ENCODE measurements at regions not wholly inside any gene's neighbourhood (a gene's known extent, or its start where the extent isn't known, plus 50 kb on each side); places are given as distances from the start of the nearest gene placed in this dataset.

DNA sequence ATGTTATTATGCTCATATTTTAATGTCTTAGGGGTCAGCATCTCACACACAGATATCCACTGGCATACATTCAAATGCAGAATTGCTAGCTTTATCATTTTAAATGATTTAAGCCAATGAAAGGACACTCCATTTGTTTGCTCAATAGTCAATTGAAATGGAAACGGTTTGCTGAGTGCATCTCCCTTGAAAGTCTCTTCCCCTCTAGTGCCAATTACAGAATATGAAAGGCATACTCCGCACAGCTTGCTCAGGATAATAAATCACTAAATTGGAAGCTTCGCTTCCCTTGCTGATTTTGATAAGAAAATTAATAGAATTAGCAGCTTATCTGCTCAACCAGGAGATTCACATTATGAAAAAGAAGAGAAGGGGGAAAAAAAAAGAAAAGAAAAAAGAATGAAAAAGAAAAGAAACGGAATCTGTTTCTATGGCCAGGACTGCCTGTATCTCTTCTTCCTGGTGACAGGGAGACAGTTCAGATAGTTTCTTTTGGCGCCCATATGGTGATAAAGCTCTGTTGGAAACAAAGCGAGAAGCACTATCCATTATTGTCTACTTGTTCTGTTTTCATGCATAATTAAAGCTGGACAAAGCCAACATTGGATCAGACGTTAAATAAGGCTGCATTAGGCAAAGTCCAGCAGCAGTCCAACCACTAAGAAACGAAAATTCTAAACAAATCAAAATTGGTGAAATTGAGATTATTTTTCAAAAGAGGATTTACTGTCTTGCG, 225.0 kb downstream of the GXYLT1 start:
- Mint-ChIP-seq H3K36me3 (no peaks in the 10 kb centered on the region), H3K9me3 (no peaks in the 10 kb centered on the region), H3K27me3 (peaks cover 9 to 10% of the 10 kb centered on the region in 2 donors), H3K4me1 (no peaks in the 10 kb centered on the region), H3K27ac (no peak overlapping the region), H3K4me3 (no peak overlapping the region)
- Histone ChIP-seq H3K4me3 (ENCODE audit: control insufficient read depth in 1 of 2, extremely low read depth in 1 of 2, low read length in 1 of 2) (no peak overlapping the region), H3K27ac (ENCODE audit: low read length) (no peak overlapping the region), H3K27me3 (replicated peaks in 1 of 2; ENCODE audit: control insufficient read depth in 2 of 2, extremely low read depth in 1 of 2, insufficient read depth in 2 of 2, low read length in 1 of 2) (no peaks in the 10 kb centered on the region), H3K9me3 (no peaks in the 10 kb centered on the region), H3K36me3 (ENCODE audit: control insufficient read depth in 2 of 2, extremely low read depth in 1 of 2, insufficient read depth in 1 of 2, low read length in 1 of 2) (no peaks in the 10 kb centered on the region), H3K4me1 (ENCODE audit: control insufficient read depth in 1 of 2, extremely low read depth in 1 of 2, insufficient read depth in 2 of 2, low read length in 2 of 2) (no peaks in the 10 kb centered on the region)
- ATAC-seq (replicated peaks in 1 of 4) (no peak), DNase-seq (no peak)
- 88% methylated on average over 2 of the region's 9 CpGs for WGBS (ENCODE audit: insufficient coverage)
- CTCF ChIA-PET = no interaction called here
- POLR2A ChIA-PET = interaction anchor here (0.6 to 0.7 kb wide), 2 partner anchors 105 to 200 kb away, joined by 3 read pairs; no protein-coding TSS in a partner anchor

DNA sequence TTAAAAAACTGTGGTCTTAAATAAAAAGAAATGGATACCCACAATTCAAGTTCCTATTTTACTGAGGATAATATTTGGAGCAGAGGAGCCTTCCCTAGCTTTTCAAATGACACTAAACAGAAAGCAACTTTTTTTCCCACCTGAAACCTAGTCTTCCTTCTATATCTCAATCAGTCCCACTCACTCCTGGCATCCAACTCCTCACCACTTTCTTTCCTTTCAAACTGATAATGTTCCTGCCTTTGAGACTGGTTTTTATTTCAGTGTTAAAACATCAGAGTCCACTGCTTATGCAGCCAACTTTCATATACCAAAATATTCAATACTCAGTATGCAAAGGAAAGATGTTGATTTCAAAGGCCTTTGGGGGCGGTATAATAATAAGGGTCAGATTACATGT, 225.6 kb downstream of the GXYLT1 start:
- Mint-ChIP-seq H3K36me3 (no peaks in the 10 kb centered on the region), H3K4me1 (no peaks in the 10 kb centered on the region), H3K9me3 (no peaks in the 10 kb centered on the region), H3K27me3 (peaks cover 9 to 10% of the 10 kb centered on the region in 2 donors), H3K4me3 (no peak overlapping the region), H3K27ac (no peak overlapping the region)
- no peak overlapping the region for H3K27ac ChIP-seq (ENCODE audit: low read length)
- no peak overlapping the region for H3K4me3 ChIP-seq (ENCODE audit: control insufficient read depth in 1 of 2, extremely low read depth in 1 of 2, low read length in 1 of 2)
- no peak for ATAC-seq (replicated peaks in 1 of 4)
- H3K36me3 ChIP-seq (ENCODE audit: control insufficient read depth in 2 of 2, extremely low read depth in 1 of 2, insufficient read depth in 1 of 2, low read length in 1 of 2) = no peaks in the 10 kb centered on the region
- WGBS (ENCODE audit: insufficient coverage) = no CpG with 5 or more reads among the region's 1 CpG
- ChIA-PET CTCF (no interaction called here), POLR2A (interaction anchor here in 1 of 2 donors (0.7 kb wide), 1 partner anchor 105 kb away, joined by 3 read pairs; no protein-coding TSS in a partner anchor)
- H3K27me3 ChIP-seq (replicated peaks in 1 of 2; ENCODE audit: control insufficient read depth in 2 of 2, extremely low read depth in 1 of 2, insufficient read depth in 2 of 2, low read length in 1 of 2) = no peaks in the 10 kb centered on the region
- no peaks in the 10 kb centered on the region for H3K9me3 ChIP-seq
- no peaks in the 10 kb centered on the region for H3K4me1 ChIP-seq (ENCODE audit: control insufficient read depth in 1 of 2, extremely low read depth in 1 of 2, insufficient read depth in 2 of 2, low read length in 2 of 2)
- DNase-seq = no peak

DNA sequence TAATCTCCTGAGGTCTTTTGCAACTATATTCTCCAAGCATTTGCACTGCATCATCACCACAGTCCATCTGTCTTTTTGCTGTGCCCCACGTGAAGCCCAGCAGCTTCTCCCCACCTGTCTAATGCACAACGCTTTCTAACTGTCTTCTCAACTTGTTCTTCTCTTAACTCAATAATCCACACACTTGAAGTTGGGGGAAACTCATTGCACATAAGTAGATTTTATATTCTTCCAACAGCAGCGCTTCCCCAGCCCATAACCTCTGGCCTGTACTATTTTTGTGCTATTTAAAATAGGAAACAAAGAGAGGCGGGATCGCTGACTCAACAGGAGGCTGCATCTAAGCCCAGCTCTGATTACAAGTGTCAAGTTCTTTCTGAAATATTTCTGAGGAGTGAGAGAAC, 226.7 kb downstream of the GXYLT1 start:
- H3K4me1 Mint-ChIP-seq = no peaks in the 10 kb centered on the region
- Histone ChIP-seq H3K27ac (ENCODE audit: low read length) (no peak overlapping the region), H3K4me3 (ENCODE audit: control insufficient read depth in 1 of 2, extremely low read depth in 1 of 2, low read length in 1 of 2) (no peak overlapping the region), H3K9me3 (no peaks in the 10 kb centered on the region), H3K4me1 (ENCODE audit: control insufficient read depth in 1 of 2, extremely low read depth in 1 of 2, insufficient read depth in 2 of 2, low read length in 2 of 2) (no peaks in the 10 kb centered on the region), H3K36me3 (ENCODE audit: control insufficient read depth in 2 of 2, extremely low read depth in 1 of 2, insufficient read depth in 1 of 2, low read length in 1 of 2) (no peaks in the 10 kb centered on the region), H3K27me3 (replicated peaks in 1 of 2; ENCODE audit: control insufficient read depth in 2 of 2, extremely low read depth in 1 of 2, insufficient read depth in 2 of 2, low read length in 1 of 2) (no peaks in the 10 kb centered on the region)
- WGBS (ENCODE audit: insufficient coverage) = no CpG with 5 or more reads among the region's 5 CpGs
- ChIA-PET CTCF (interaction anchor here in 1 of 2 donors (0.6 kb wide), 1 partner anchor 976 kb away, joined by 3 read pairs; no protein-coding TSS in a partner anchor), POLR2A (no interaction called here)
- H3K36me3 Mint-ChIP-seq = no peaks in the 10 kb centered on the region
- no peak overlapping the region for H3K4me3 Mint-ChIP-seq
- H3K27ac Mint-ChIP-seq = no peak overlapping the region
- DNase-seq = no peak
- H3K9me3 Mint-ChIP-seq = no peaks in the 10 kb centered on the region
- H3K27me3 Mint-ChIP-seq = peaks cover 6% of the 10 kb centered on the region in 2 donors
- ATAC-seq (replicated peaks in 1 of 4) = no peak

DNA sequence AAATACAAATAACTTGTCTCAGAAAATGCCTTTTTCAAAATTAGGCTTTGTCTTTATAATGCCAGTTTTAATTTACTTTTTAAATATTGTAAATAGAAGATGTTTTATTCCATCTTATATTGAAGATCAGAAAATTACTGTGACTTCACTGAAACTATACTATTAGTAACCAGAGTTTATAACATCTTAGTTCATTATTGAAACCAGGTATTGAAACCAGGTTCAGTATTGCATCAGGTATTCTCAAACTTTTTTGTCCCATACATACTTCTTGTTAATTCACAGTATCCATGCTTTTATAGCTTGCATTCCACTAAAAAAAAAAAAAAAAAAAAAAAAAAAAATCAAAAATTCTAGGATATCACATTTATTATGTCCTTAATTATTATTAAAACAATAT, 227.5 kb downstream of the GXYLT1 start:
- no peak overlapping the region for H3K27ac ChIP-seq (ENCODE audit: low read length)
- H3K4me3 ChIP-seq (ENCODE audit: control insufficient read depth in 1 of 2, extremely low read depth in 1 of 2, low read length in 1 of 2) = no peak overlapping the region
- ChIA-PET POLR2A (interaction anchor here in 1 of 2 donors (0.6 kb wide), 1 partner anchor 291 kb away, joined by 5 read pairs; no protein-coding TSS in a partner anchor), CTCF (interaction anchor here in 1 of 2 donors (0.6 kb wide), 1 partner anchor 976 kb away, joined by 3 read pairs; no protein-coding TSS in a partner anchor)
- H3K9me3 Mint-ChIP-seq = no peaks in the 10 kb centered on the region
- no peak for ATAC-seq (replicated peaks in 1 of 4)
- no peak overlapping the region for H3K4me3 Mint-ChIP-seq
- H3K27me3 Mint-ChIP-seq = peaks cover 6% of the 10 kb centered on the region in 2 donors
- no peaks in the 10 kb centered on the region for H3K36me3 Mint-ChIP-seq
- no peaks in the 10 kb centered on the region for H3K27me3 ChIP-seq (replicated peaks in 1 of 2; ENCODE audit: control insufficient read depth in 2 of 2, extremely low read depth in 1 of 2, insufficient read depth in 2 of 2, low read length in 1 of 2)
- no peaks in the 10 kb centered on the region for H3K4me1 Mint-ChIP-seq
- H3K9me3 ChIP-seq = no peaks in the 10 kb centered on the region
- no peaks in the 10 kb centered on the region for H3K4me1 ChIP-seq (ENCODE audit: control insufficient read depth in 1 of 2, extremely low read depth in 1 of 2, insufficient read depth in 2 of 2, low read length in 2 of 2)
- H3K27ac Mint-ChIP-seq = no peak overlapping the region
- H3K36me3 ChIP-seq (ENCODE audit: control insufficient read depth in 2 of 2, extremely low read depth in 1 of 2, insufficient read depth in 1 of 2, low read length in 1 of 2) = no peaks in the 10 kb centered on the region
- no peak for DNase-seq

DNA sequence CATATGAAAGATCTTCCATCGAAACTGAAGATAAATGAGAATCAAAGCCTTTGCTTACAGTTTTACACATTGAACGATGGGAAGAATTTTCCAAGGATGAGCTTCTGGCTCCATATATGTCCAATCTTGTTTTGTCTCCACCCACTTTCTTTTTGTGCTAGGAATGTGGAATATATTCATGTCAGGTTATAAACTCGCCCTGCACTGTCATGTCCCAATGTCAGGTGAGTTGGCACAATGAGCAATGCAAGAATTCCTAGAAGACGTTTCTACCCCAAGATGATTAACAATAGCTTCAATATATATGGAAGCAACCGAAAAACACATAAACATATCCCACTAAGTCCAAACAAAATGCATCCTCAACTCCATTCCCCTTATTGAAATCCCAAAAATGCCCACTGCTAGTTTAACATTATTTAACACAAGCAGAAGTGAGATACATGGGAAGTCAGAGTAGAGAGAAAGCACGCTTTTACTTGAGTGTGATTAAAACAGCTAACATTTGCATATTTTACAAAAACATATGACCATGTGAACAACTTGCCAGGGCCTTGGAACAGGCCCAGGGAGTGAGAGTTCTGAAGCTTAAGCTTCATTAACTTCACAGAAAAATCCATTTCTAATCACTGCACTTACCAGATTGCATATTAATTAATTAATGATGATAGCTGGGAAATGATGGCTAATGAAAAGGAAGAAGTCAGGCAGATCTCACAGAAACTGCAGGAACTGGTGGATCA, 233.9 kb downstream of the GXYLT1 start:
- no peak overlapping the region for H3K4me3 Mint-ChIP-seq
- peaks cover 1 to 4% of the 10 kb centered on the region in 2 donors for H3K27me3 Mint-ChIP-seq
- no CpG with 5 or more reads among the region's 6 CpGs for WGBS (ENCODE audit: insufficient coverage)
- Histone ChIP-seq H3K36me3 (ENCODE audit: control insufficient read depth in 2 of 2, extremely low read depth in 1 of 2, insufficient read depth in 1 of 2, low read length in 1 of 2) (no peaks in the 10 kb centered on the region), H3K27me3 (replicated peaks in 1 of 2; ENCODE audit: control insufficient read depth in 2 of 2, extremely low read depth in 1 of 2, insufficient read depth in 2 of 2, low read length in 1 of 2) (peaks cover 0 to 3% of the 10 kb centered on the region in 2 experiments), H3K9me3 (no peaks in the 10 kb centered on the region), H3K4me1 (ENCODE audit: control insufficient read depth in 1 of 2, extremely low read depth in 1 of 2, insufficient read depth in 2 of 2, low read length in 2 of 2) (no peaks in the 10 kb centered on the region), H3K27ac (ENCODE audit: low read length) (no peak overlapping the region), H3K4me3 (ENCODE audit: control insufficient read depth in 1 of 2, extremely low read depth in 1 of 2, low read length in 1 of 2) (no peak overlapping the region)
- DNase-seq (no peak), ATAC-seq (replicated peaks in 1 of 4) (no peak)
- H3K9me3 Mint-ChIP-seq = no peaks in the 10 kb centered on the region
- ChIA-PET POLR2A (no interaction called here), CTCF (interaction anchor here in 1 of 2 donors (0.5 kb wide), 1 partner anchor 1451 kb away, joined by 3 read pairs; no protein-coding TSS in a partner anchor)
- no peak overlapping the region for H3K27ac Mint-ChIP-seq
- H3K36me3 Mint-ChIP-seq = no peaks in the 10 kb centered on the region
- no peaks in the 10 kb centered on the region for H3K4me1 Mint-ChIP-seq

DNA sequence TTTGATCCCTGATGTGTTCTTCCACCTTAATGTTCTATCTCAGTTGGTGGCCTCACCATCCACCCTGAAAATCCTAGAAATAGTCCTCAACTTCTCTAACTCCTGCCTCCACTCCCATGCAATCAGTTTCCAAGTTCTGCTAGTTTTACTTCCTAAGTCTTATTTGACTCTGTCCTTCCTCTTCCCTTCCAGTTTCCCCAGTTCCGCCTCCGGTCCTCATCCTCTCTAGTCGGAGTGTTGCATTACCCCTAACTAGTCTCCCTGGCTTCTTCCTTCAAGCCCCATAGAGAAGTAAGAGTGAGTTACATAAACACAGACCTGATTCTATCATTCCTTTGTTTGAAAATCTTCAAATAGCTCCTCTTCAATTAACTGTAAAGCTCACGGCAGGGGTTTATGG, 236.5 kb downstream of the GXYLT1 start:
- H3K4me1 ChIP-seq (ENCODE audit: control insufficient read depth in 1 of 2, extremely low read depth in 1 of 2, insufficient read depth in 2 of 2, low read length in 2 of 2) = no peaks in the 10 kb centered on the region
- no peak for DNase-seq
- H3K9me3 ChIP-seq = no peaks in the 10 kb centered on the region
- no peak overlapping the region for H3K4me3 Mint-ChIP-seq
- ChIA-PET CTCF (no interaction called here), POLR2A (no interaction called here)
- peaks cover 1 to 4% of the 10 kb centered on the region in 2 donors for H3K27me3 Mint-ChIP-seq
- peaks cover 0 to 3% of the 10 kb centered on the region in 2 experiments for H3K27me3 ChIP-seq (replicated peaks in 1 of 2; ENCODE audit: control insufficient read depth in 2 of 2, extremely low read depth in 1 of 2, insufficient read depth in 2 of 2, low read length in 1 of 2)
- no peak overlapping the region for H3K27ac Mint-ChIP-seq
- H3K36me3 ChIP-seq (ENCODE audit: control insufficient read depth in 2 of 2, extremely low read depth in 1 of 2, insufficient read depth in 1 of 2, low read length in 1 of 2) = no peaks in the 10 kb centered on the region
- no peak for ATAC-seq (replicated peaks in 1 of 4)
- no peak overlapping the region for H3K4me3 ChIP-seq (ENCODE audit: control insufficient read depth in 1 of 2, extremely low read depth in 1 of 2, low read length in 1 of 2)
- H3K36me3 Mint-ChIP-seq = no peaks in the 10 kb centered on the region
- no peaks in the 10 kb centered on the region for H3K9me3 Mint-ChIP-seq
- no peak overlapping the region for H3K27ac ChIP-seq (ENCODE audit: low read length)
- H3K4me1 Mint-ChIP-seq = no peaks in the 10 kb centered on the region
- WGBS (ENCODE audit: insufficient coverage) = no CpG with 5 or more reads among the region's 4 CpGs

Measured in T-cell (primary cell).